ENCODE measurements at regions not wholly inside any gene's neighbourhood (a gene's known extent, or its start where the extent isn't known, plus 50 kb on each side); places are given as distances from the start of the nearest gene placed in this dataset.

- ChIA-PET POLR2A (no interaction called here), CTCF (interaction anchor here (1.4 kb wide), 1 partner anchor 10 kb away, joined by 4 read pairs; no protein-coding TSS in a partner anchor)
- TF ChIP-seq CTCF (IDR thresholded peaks at IDR 0.05; ENCODE audit: insufficient read depth, low read depth, low read length), result no peak
These were observed 175.8 kb downstream of the KCNRG start for GRCh38 chr13:50191004-50191403.

DNA sequence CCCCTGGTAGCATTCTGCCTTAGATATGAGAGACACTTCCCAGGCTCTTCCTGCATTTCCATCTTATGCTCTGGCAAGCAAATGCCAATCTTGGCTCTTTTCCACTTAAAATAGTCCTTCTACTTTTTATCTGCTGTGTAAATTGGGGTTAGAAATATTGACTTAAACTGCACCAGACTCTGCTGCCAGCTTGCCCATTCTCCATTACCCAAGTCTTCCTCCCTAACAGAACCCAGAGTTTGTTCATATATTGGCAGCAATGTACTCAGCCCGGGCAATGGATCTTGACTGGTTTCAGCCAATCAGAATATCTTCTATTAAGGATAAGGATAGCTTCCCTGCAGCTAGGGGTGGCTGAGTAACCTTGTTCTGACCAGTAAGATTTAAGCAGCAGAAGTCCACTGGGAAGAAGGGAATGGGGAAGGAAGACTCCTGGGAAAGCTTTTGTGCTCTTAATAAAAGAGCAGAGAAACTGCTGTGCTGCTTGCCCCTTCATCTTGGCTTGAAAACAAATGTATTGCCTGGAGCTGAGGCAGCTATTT lies 177.1 kb downstream of the KCNRG start:
- CTCF ChIA-PET, result no interaction called here
- TF ChIP-seq CTCF (IDR thresholded peaks at IDR 0.05; ENCODE audit: insufficient read depth, low read depth, low read length), result no peak
- no peak for DNase-seq (ENCODE audit: low read depth)
- Histone ChIP-seq H3K4me3 (ENCODE audit: low read depth, low read length) (no peak overlapping the region), H3K27me3 (ENCODE audit: control insufficient read depth, insufficient read depth, low read length) (peaks cover 3% of the 10 kb centered on the region; the same call in 1 of the 2 replicates), H3K36me3 (ENCODE audit: control insufficient read depth, insufficient read depth, low read length) (no peaks in the 10 kb centered on the region)
- POLR2A ChIA-PET, result no interaction called here

More at GRCh38 chr13:50191004-50191403, 175.8 kb downstream of the KCNRG start:
- Histone ChIP-seq H3K36me3 (ENCODE audit: control insufficient read depth, insufficient read depth, low read length) (no peaks in the 10 kb centered on the region), H3K4me3 (ENCODE audit: low read depth, low read length) (no peak overlapping the region), H3K27me3 (ENCODE audit: control insufficient read depth, insufficient read depth, low read length) (peaks cover 3% of the 10 kb centered on the region; the same call in 1 of the 2 replicates)
- no peak for DNase-seq (ENCODE audit: low read depth)

DNA sequence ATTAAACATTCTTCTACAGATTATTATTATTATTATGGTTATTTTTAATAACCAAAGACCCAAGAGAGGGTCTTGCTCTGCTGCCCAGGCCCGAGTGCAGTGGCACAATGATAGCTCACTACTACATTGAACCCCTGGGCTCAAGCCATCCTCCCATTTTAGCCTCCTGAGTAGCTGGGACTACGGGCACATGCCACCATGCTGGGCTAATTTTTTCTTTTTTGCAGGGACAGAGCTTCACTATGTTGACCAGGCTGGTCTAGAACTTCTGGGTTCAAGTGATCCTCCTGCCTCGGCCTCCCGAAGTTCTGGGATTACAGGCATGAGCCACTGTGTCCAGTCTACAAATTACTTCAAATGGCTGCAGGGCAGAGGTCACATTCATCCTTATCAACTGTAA lies 179.8 kb downstream of the KCNRG start:
- ChIA-PET CTCF (no interaction called here), POLR2A (no interaction called here)
- DNase-seq (ENCODE audit: low read depth), result no peak
- TF ChIP-seq CTCF (IDR thresholded peaks at IDR 0.05; ENCODE audit: insufficient read depth, low read depth, low read length), result no peak
- Histone ChIP-seq H3K36me3 (ENCODE audit: control insufficient read depth, insufficient read depth, low read length) (no peaks in the 10 kb centered on the region), H3K4me3 (ENCODE audit: low read depth, low read length) (no peak overlapping the region), H3K27me3 (ENCODE audit: control insufficient read depth, insufficient read depth, low read length) (peaks cover 3% of the 10 kb centered on the region; the same call in 1 of the 2 replicates)

DNA sequence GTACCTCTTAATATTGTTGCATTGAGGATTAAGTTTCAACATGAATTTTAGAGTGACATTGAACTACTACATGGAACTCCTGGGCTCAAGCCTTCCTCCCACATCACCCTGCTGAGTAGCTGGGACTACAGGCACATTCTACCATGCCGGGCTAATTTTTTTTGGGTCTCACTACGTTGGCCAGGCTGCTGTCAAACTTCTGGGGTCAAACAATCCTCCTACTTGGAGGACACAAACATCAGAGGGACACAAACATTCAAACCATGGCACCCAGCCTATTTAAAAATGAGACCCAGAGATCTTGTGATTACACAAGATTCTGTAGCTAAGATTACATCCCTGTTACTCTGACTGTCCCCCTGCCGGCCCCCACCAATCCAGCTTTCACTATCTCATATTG lies 180.9 kb downstream of the KCNRG start:
- no peak for DNase-seq (ENCODE audit: low read depth)
- CTCF ChIA-PET, result interaction anchor here (0.9 kb wide), 1 partner anchor 9 kb away, joined by 3 read pairs; no protein-coding TSS in a partner anchor
- POLR2A ChIA-PET, result no interaction called here

DNA sequence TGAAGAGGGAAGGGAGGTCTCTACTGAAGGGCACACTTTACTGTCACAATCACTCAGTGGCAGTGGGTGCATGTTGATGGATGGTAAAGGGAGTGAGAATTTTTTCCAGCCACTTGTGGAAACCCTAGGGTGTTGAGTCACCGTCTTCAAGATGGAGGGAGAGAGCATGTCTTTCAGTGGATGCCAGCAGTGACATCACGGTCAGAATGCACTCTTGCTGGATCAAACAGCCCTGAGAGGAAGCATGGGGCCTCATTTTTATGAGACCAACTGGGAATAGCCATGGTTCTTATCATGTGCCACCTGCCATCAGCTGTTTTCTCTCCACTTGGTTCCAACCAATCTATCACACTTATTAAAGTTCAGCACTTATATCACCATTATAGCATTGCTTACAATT lies 182.5 kb downstream of the KCNRG start:
- TF ChIP-seq CTCF (IDR thresholded peaks at IDR 0.05; ENCODE audit: insufficient read depth, low read depth, low read length), result no peak
- Histone ChIP-seq H3K4me3 (ENCODE audit: low read depth, low read length) (no peak overlapping the region), H3K27me3 (ENCODE audit: control insufficient read depth, insufficient read depth, low read length) (no peaks in the 10 kb centered on the region), H3K36me3 (ENCODE audit: control insufficient read depth, insufficient read depth, low read length) (no peaks in the 10 kb centered on the region)
- POLR2A ChIA-PET, result no interaction called here
- DNase-seq (ENCODE audit: low read depth), result no peak
- CTCF ChIA-PET, result no interaction called here

More for the DNA sequence above, 180.9 kb downstream of the KCNRG start:
- no peaks in the 10 kb centered on the region for H3K36me3 ChIP-seq (ENCODE audit: control insufficient read depth, insufficient read depth, low read length)
- TF ChIP-seq CTCF (IDR thresholded peaks at IDR 0.05; ENCODE audit: insufficient read depth, low read depth, low read length), result no peak
- peaks cover 3% of the 10 kb centered on the region; the same call in 1 of the 2 replicates for H3K27me3 ChIP-seq (ENCODE audit: control insufficient read depth, insufficient read depth, low read length)
- no peak overlapping the region for H3K4me3 ChIP-seq (ENCODE audit: low read depth, low read length)

Data from BJ (cell line).